ENCODE measurements at regions not wholly inside any gene's neighbourhood (a gene's known extent, or its start where the extent isn't known, plus 50 kb on each side); places are given as distances from the start of the nearest gene placed in this dataset.

GRCh38 chr2:139825726-139826125 is 1045.5 kb upstream of the NXPH2 start:
- DNase-seq (ENCODE audit: low spot score) = no peak

DNA sequence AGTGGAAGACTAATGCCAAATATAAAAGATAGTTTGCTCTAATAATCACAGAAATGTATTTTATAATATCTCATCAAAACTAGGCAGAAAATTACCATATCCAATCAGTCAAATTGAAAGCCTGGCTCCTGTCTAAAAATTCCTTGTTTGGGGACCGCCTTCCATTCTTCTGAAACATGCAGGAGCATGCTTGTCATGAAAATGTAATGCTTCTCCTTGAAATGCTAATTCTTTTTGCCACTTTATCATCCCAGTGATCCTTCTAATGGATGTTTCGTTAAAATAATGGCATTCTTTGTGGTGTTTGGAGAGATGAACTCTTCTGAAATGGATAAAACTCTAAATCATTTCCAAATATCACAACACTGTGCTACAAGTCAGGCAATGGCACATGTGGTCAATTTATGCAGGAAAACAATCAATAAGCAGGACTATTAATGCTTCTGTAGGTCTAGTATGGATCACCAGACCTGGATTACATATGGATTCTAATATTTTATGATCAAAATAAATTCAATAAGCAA is 1039.1 kb upstream of the NXPH2 start:
- no peak for DNase-seq (ENCODE audit: low spot score)

DNA sequence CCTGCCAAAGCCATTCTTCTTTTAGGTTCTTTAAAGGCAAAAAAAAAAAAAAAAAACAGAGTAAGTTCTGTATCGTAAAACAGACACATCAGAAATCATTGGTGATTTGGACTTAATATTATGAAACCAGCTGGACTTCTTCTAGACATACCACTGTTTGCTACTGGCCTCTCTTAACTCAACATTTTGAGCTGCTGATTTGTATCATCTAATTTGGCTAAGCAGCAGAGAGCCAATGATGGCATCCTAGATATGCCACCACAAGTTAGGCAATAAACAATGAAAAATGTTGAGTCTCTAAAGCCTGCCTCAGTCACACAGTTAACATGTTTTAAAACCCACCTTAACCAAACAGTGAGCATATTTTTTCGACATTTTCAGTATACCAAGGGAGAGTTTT is 1034.3 kb upstream of the NXPH2 start:
- DNase-seq (ENCODE audit: low spot score) = no peak

- no peak for DNase-seq (ENCODE audit: low spot score)
Measured at GRCh38 chr2:139813340-139813739, 1033.2 kb upstream of the NXPH2 start.

GRCh38 chr2:139805441-139805840 is 1025.3 kb upstream of the NXPH2 start:
- DNase-seq (ENCODE audit: low spot score) = no peak

DNA sequence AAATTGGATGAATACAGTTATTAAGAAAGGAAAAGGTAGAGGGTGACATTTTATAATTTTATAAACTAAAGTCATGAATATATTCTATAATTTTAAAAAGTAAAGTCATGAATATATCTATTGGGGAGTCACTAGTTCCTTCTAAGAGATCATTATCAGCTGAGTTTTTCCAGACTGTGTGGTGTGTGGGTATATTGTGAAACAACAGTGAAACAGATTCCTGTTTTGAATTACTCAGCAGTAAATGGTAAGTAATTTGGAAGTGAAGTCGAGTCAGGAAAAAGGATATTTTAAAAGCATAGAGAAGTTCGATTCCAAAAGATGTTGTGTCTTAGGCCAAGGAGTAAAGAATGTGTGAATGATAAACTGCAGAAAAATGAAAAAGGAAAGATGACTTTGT is 1018.2 kb upstream of the NXPH2 start:
- no peak for DNase-seq (ENCODE audit: low spot score)

DNA sequence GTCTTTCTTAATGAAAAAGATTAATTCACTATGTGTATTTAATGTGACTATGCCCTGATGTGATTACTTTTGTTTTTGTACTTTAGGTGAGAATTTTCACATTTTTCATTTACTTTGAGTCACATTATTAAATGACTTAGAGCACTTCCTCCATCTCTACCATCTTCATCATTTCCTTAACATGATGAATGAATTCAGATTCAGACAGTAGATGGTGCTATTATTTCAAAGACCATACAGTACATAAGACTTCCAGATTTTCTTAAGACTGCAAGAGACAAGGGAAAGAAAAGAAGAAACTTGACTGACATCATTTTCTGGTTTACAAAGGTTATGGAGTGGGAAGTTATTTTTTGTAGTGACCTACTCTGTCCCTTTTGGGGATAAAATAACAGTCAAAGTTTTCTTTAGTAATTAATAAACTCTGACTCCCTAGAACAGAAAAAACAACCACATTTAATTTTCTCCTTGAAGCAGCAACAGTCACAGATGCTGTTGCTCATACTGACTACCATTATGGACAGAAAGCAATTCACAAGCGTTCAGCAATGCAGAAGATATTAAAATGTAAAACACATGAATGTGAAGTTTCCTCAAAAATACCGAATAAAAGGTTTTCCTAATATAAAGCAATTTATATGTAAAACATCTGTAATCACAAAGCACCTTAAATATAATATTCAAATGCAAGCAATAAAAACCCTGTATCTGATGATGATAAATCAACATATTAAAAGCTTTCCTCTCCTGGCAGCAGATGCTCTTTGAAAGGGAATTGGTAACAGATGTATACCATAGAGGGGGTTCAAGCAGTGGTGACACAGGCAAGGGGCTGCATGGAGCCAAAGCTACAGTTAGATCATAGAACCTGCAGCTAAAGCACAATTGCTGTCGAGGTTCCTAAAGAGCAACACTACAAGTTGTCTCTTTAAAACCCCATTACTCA is 1010.9 kb upstream of the NXPH2 start:
- DNase-seq (ENCODE audit: low spot score) = peak; percentile 28

DNA sequence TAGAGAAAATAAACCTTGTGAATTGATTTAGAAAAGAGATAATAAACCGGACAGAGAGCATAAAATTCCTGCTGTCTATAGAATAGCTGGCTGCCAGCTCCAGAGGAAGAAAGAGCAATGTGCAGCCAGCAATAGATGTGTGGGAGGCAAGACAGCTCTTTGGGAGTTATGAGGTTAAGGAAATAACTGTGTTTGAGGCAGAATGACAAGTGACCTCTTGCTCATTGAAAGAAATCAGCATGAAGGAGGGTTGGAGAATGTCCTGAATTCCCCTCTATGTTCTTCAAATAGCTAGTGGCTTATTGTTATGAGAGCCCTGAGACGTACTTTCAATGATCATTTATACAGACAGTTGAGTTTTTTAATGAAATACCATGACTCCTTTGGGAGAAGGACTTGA is 1009.9 kb upstream of the NXPH2 start:
- no peak for DNase-seq (ENCODE audit: low spot score)

DNA sequence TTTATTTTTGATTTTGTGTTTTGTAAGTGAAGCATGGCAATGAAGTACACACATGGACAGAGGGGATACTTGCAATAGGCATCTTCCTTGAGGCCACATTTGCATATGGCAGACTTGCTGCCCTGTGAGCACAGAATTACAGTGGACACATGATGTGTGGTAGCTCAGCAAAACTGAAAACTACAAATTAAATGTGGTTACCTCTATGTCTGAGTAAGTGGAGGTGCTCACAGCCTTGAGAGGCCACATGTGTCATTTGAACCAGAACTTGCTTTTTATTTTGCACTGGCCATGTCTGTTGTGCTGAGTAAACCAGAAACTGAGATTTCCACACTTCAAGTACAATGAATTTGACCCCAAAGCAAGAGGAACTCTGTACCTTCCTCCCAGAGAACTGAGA is 998.5 kb upstream of the NXPH2 start:
- DNase-seq (ENCODE audit: low spot score) = no peak

GRCh38 chr2:139773720-139774277 is 993.6 kb upstream of the NXPH2 start:
- DNase-seq (ENCODE audit: low spot score) = no peak

DNA sequence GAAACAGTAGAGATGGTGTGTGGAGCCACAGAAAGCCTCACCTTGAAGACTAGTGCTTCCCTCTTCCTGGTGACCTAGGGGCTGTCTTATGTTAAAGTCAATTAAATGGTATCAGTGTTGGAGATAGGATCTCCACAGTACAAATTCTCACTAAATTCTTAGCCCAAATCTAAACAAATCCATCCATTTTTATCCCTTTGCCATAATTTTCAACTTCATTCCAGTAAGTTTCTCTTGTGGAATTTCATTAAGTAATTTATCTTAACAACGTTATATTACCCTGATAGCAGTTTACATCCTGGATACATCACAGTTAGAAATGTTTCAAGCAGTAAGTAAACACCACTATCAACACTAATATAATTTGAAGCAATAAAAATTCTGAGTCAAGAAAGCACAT is 989.4 kb upstream of the NXPH2 start:
- DNase-seq (ENCODE audit: low spot score) = no peak

DNA sequence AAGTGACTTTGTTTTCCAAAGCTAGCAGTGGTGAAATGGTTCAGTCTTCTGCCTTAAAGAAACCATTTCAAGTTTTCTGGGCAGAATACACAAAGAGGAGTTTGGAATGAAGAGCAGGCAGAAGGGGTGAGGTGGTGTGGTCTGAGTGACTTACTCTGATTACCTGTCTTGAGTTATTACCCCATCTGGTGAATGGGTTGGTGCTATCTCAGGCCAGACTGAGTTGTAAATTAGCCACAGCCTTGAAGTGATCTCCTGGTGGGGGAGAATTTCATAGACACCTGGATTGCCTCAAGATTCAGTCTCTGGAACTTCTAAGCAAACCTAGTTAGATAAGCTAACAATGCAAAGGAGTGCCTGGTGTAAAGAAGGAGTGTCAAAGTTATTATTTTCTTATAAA is 983.5 kb upstream of the NXPH2 start:
- DNase-seq (ENCODE audit: low spot score) = no peak

DNA sequence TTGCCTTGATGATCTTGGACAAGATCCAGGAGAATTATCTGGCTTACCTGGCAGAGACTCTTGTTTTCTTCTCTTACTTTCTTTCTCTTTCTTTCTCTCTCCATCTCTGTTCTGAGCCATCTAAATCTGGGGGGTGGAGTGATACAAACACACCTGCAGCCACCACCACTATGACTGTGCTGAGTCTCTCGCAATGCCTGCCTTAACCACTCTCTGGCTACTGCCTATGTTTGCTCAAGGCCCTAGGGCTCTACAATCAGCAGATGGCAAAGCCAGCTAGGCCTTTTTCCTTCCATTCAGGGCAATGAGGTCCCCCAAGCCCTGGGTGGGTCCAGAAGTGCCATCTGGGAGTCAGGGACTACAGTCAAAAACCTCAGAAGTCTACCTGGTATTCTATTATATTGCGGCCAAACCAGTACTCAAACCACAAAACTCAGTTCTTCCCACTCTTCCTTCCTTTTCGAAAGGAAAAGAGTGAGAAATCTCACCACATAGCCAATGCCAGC is 978.9 kb upstream of the NXPH2 start:
- no peak for DNase-seq (ENCODE audit: low spot score)

DNA sequence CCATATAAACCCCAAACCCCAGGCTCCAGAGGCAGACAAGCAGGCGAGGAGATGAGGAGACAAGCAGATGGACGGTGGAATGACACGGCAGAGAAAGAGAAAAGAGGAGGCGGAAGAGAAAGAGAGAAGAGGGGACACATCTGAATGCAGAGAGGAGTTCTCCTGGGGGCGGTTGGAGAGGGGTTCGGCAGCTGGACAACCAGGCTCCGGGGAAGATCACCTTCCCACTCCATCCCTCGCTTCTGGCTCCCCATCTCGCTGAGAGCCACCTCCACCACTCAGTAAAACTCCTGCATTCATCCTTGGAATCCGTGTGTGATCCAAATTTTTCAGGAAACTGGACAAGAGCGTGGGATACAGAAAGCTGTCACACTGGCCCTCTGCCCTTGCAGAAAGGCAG is 966.7 kb upstream of the NXPH2 start:
- no peak for DNase-seq (ENCODE audit: low spot score)

- DNase-seq (ENCODE audit: low spot score) = no peak
Measured at GRCh38 chr2:139744273-139744672, 964.1 kb upstream of the NXPH2 start.

- DNase-seq (ENCODE audit: low spot score) = no peak
Measured at GRCh38 chr2:139742216-139743172, 962.3 kb upstream of the NXPH2 start.

DNA sequence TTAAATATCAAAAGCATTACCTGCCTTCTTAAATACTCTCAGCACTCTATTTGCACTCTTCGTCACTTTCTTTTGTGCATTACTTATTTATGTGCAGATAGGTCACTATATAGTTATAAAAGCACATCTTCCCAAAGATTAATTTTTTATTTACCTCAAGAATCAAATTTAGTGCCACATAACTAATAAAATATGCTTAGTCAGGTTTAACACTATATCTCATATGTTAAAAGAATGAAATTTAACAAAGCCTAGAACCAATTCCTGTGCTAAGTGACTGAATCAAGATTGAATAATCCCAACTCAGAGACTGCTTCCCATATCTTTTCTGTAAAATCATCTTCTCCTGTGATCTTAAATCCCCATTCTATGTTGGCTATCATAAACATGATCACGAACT is 957.5 kb upstream of the NXPH2 start:
- DNase-seq (ENCODE audit: low spot score) = no peak

GRCh38 chr2:139730197-139730596 is 950.0 kb upstream of the NXPH2 start:
- no peak for DNase-seq (ENCODE audit: low spot score)

DNA sequence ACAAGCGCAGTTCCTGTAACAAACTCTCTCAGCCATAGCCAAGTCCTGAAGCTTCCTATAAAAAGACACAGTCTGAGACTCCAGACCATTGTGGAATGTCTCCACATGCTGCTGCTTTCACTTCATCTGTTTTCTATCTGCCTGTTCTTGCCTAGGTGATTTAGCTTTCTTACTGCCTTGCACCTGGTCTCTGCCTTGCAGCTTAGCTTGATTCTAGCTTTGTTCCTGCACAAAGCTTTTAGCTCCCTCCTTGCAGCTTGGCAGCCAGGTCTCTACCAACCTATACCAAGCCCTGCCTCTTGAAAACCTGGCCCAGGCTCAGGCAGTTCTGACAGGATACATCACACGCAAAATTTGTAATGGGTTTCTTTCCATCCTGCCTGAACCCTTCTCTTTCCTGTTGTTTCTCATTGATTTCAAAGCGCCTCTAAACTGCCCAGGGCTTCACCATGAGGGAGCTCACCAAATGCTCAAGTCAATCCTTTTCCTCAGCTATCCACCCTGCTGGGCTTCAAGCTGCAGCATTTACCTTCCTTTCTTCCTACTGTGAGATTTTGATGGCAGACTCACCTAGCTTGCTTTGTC is 941.3 kb upstream of the NXPH2 start:
- no peak for DNase-seq (ENCODE audit: low spot score)

- DNase-seq (ENCODE audit: low spot score) = no peak
Measured at GRCh38 chr2:139720056-139720455, 939.9 kb upstream of the NXPH2 start.

GRCh38 chr2:139704606-139705005 is 924.4 kb upstream of the NXPH2 start:
- DNase-seq (ENCODE audit: low spot score) = no peak

DNA sequence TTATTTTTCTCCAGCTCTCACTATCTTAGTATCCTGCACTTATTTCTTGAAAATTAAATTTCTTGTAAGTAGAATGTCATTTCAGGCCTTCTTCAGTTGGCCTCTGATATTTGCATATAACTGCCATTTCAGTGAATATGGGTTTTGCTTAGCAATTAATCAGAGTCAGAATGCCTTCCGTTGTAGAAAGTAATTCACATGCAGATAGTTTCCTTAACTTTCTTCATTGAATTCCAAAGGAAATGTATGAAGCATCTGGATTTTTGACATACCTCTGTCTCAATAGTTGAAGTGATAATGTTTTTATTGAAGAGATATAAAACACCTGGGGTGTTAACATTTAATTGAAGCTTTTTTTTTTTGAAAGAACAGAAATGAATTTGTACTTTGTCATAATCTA is 914.1 kb upstream of the NXPH2 start:
- no peak for DNase-seq (ENCODE audit: low spot score)

All from COLO829 (cell line).